Thymus (tissue), 11 donors: ENCODE measurements at regions not wholly inside any gene's neighbourhood (a gene's known extent, or its start where the extent isn't known, plus 50 kb on each side); places are given as distances from the start of the nearest gene placed in this dataset.
"Not testable (repeated sequence)": the region's sequence is repeated elsewhere in the genome, so short reads cannot be mapped to it uniquely, and the experiment has no call there.

Experiments
- DNase-seq, 9 donors: peaks; one replicate each; pipeline ENCODE4 v3.0.0-alpha.2; 2013; ENCODE audit warnings: low spot score in 9 of 9, low read depth in 6 of 9, missing footprints in 1 of 9
- H3K27ac ChIP-seq, 2 donors: one replicate each; pipeline ENCODE4 v1.5.1; 2013; ENCODE audit warnings: control low read depth in 1 of 2, low read depth in 1 of 2, low read length in 1 of 2, mild to moderate bottlenecking in 1 of 2, moderate library complexity in 1 of 2
- H3K27me3 ChIP-seq, 2 donors: one replicate each; pipeline ENCODE4 v1.5.1; 2013; ENCODE audit warnings: low read length in 1 of 2; ENCODE audit not compliant: control insufficient read depth in 2 of 2, insufficient read depth in 1 of 2
- H3K36me3 ChIP-seq, 2 donors: one replicate each; pipeline ENCODE4 v1.5.1; 2013; ENCODE audit warnings: low read length in 1 of 2, mild to moderate bottlenecking in 1 of 2, moderate library complexity in 1 of 2; ENCODE audit not compliant: control insufficient read depth in 2 of 2, insufficient read depth in 2 of 2
- H3K4me1 ChIP-seq, 2 donors: one replicate each; pipeline ENCODE4 v1.5.1; 2013; ENCODE audit warnings: low read length in 2 of 2; ENCODE audit not compliant: control insufficient read depth in 2 of 2, insufficient read depth in 2 of 2
- H3K4me3 ChIP-seq, 2 donors: one replicate each; pipeline ENCODE4 v1.5.1; 2013; ENCODE audit warnings: low read length in 2 of 2, control low read depth in 1 of 2, mild to moderate bottlenecking in 1 of 2
- H3K9me3 ChIP-seq, 2 donors: one replicate each; pipeline ENCODE4 v1.5.1; 2013; ENCODE audit warnings: low read length in 1 of 2, mild to moderate bottlenecking in 1 of 2; ENCODE audit not compliant: control insufficient read depth in 2 of 2, insufficient read depth in 1 of 2
- WGBS: extraction: QIAGEN DNeasy Blood & Tissue Kit; methylation state at CpG from one replicate; pipeline ENCODE4 v1.1.7; 2013; 5-methylcytosine and 5-hydroxymethylcytosine counted together
- donor health status: healthy.

DNA sequence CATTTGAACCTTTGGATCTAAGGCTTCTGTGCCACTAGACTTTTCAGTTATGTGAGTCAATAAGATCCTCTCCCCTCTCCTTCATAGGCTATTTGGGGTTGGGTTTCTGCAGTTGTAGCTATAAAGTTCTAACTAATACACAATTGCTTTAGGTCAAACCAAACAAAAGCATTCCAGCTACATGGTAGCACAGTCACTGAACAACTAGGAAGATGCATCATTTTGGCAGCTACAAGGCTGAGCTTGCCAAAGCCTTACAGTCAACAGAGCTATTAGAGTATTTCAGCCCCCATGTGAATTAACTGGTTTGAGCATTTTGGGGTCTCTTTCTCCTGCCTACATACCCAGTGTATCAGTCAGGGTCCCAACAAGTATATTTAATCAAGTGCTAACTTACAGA lies 234.6 kb downstream of the ZNF608 start:
- Histone ChIP-seq H3K4me1 (no peaks in the 10 kb centered on the region), H3K4me3 (no peak overlapping the region), H3K27me3 (no peaks in the 10 kb centered on the region), H3K36me3 (no peaks in the 10 kb centered on the region), H3K9me3 (no peaks in the 10 kb centered on the region), H3K27ac (no peak overlapping the region)
- no peak for DNase-seq

DNA sequence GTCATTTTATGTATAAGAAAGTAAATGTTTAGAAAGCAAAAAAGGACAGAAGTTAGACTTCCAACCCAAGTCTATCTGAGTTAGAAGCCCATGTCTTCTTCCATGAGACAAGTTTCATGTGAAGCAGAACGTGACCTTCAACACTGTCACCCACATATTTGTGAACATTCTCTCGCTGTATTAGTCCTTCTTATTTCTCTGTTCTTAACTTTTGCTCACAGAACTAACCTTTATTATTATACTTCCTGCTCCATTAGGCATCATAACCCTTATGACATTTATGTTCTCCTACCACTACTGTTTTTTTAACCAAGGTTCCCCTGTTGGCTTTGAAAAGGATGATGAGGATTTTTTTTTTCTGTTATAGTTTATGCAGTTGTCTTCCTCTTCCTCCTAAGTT lies 238.8 kb downstream of the ZNF608 start:
- Histone ChIP-seq H3K4me1 (no peaks in the 10 kb centered on the region), H3K27me3 (no peaks in the 10 kb centered on the region), H3K27ac (no peak overlapping the region), H3K36me3 (no peaks in the 10 kb centered on the region), H3K4me3 (no peak overlapping the region), H3K9me3 (no peaks in the 10 kb centered on the region)
- WGBS = 98% methylated on average over 2 of the region's 2 CpGs
- DNase-seq = no peak

DNA sequence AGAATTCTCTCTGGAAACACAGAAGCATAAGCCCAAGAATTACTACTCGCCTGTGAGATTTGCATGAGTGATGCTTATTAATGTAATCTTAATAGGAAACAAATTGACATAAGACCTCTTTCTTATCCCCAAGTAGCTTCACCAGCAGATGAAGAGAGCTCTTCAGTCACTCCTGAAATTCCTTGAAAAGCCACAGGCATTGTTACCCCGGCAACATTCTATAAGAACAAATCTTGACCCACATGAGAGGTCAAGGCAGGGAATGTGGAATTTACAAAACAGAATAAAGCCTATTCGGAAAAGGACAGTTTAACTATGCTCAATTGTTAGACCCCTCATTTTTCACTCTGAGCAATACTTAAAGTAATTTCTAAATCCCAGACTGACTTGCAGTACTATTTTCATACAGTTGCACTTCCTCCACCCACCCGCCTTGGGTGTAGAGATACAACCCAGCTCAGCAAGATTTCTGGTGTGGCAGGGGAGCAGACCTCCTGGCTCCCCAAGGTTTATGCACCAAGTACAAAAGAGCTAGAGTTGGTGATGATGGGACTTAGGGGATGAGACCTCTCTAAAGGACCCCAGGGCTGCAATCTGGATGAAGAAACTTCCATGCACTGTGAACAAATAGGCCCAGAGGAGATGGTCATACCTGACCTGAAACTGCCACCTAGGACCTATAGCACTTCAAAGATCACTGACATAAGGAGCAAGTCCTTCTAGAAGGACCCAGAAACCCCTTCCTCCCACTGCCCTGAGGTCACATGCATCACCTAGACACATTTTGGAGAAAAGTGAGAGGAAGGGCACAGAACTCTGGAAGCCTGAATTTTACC lies 242.1 kb downstream of the ZNF608 start:
- no peak for DNase-seq
- H3K27me3 ChIP-seq = no peaks in the 10 kb centered on the region
- WGBS = 94% methylated on average over 4 of the region's 4 CpGs

DNA sequence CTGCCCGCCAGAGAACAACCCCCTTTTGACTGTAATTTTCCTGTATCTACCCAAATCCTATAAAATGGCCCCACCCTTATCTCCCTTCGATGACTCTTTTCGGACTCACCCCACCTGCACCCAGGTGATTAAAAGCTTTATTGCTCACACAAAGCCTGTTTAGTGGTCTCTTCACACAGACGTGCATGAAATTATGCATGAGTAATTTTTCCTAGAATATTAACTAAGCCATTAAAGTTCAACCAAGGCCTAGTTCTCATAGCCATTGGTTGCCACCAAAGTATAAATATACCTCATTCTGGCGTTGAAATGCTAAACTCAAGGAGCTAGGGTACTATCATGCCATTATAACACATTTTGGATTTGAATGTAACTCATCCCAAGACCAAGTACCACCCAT lies 243.9 kb downstream of the ZNF608 start:
- Histone ChIP-seq H3K36me3 (no peaks in the 10 kb centered on the region), H3K4me3 (no peak overlapping the region), H3K27me3 (no peaks in the 10 kb centered on the region), H3K27ac (no peak overlapping the region), H3K9me3 (no peaks in the 10 kb centered on the region), H3K4me1 (no peaks in the 10 kb centered on the region)
- no peak for DNase-seq
- 92% methylated on average over 5 of the region's 5 CpGs for WGBS

More for the DNA sequence above, 242.1 kb downstream of the ZNF608 start:
- Histone ChIP-seq H3K27ac (no peak overlapping the region), H3K9me3 (no peaks in the 10 kb centered on the region), H3K4me3 (no peak overlapping the region), H3K4me1 (no peaks in the 10 kb centered on the region), H3K36me3 (no peaks in the 10 kb centered on the region)

DNA sequence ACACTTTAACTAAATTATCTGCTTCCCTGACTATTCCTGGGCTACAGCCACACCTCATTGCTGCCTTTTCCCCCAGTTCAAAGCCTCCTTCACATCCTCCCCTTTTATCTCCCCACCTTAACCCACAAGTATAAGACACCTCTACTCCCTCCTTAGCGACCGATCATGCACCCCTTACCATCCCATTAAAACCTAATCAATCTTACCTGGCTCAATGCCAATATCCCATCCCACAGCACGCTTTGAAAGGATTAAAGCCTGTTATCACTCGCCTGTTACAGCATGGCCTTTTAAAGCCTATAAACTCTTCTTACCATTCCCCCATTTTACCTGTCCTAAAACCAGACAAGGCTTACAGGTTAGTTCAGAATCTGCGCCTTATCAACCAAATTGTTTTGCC lies 246.6 kb downstream of the ZNF608 start:
- not testable (repeated sequence) for H3K4me3 ChIP-seq, H3K27ac ChIP-seq, H3K27me3 ChIP-seq, DNase-seq, H3K9me3 ChIP-seq, H3K36me3 ChIP-seq, H3K4me1 ChIP-seq
- 96% methylated on average over 4 of the region's 5 CpGs for WGBS

DNA sequence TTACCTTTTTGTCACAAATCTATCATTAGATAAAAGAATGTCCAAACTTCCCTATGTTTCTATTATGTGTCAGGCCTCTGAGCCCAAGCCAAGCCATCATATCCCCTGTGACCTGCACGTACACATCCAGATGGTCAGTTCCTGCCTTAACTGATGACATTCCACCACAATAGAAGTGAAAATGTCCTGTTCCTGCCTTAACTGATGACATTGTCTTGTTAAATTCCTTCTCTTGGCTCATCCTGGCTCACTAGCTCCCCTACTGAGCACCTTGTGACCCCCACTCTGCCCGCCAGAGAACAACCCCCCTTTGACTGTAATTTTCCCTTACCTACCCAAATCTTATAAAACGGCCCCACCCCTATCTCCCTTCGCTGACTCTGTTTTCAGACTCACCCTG lies 249.5 kb downstream of the ZNF608 start:
- H3K9me3 ChIP-seq, DNase-seq, H3K27me3 ChIP-seq, H3K27ac ChIP-seq, H3K36me3 ChIP-seq, H3K4me3 ChIP-seq, H3K4me1 ChIP-seq: not testable (repeated sequence)
- WGBS = 95% methylated on average over 4 of the region's 4 CpGs

DNA sequence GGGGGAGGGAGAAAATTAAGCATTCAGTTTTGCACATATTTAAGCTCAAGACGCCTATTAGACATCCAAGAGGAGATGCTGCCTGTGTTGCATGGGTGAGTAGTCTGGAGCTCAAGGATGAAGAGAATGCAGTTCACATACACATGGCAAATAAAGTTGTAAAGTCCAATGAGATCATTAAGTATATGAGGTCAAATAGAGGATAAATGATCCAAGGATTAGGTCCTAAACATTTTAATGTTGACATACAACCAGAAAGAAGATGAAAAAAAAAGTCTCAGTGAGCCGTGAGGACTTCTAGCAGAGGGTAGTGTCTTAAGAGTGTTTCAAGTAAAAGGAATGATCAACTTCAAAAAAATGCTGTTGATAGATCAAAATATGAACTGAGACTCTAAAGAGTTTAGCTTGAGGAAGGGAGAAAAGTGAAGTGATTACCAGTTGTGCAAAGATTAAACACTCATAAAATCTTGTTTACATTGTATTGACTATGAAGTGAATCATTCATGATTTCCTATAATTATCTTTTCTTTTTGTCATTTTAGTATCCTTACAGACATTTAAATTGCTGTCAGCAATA lies 251.8 kb downstream of the ZNF608 start:
- Histone ChIP-seq H3K9me3 (peaks cover 0 to 6% of the 10 kb centered on the region in 2 donors), H3K4me3 (no peak overlapping the region), H3K27me3 (no peaks in the 10 kb centered on the region), H3K27ac (no peak overlapping the region), H3K4me1 (no peaks in the 10 kb centered on the region), H3K36me3 (no peaks in the 10 kb centered on the region)
- 97% methylated on average over 2 of the region's 2 CpGs for WGBS
- no peak for DNase-seq

DNA sequence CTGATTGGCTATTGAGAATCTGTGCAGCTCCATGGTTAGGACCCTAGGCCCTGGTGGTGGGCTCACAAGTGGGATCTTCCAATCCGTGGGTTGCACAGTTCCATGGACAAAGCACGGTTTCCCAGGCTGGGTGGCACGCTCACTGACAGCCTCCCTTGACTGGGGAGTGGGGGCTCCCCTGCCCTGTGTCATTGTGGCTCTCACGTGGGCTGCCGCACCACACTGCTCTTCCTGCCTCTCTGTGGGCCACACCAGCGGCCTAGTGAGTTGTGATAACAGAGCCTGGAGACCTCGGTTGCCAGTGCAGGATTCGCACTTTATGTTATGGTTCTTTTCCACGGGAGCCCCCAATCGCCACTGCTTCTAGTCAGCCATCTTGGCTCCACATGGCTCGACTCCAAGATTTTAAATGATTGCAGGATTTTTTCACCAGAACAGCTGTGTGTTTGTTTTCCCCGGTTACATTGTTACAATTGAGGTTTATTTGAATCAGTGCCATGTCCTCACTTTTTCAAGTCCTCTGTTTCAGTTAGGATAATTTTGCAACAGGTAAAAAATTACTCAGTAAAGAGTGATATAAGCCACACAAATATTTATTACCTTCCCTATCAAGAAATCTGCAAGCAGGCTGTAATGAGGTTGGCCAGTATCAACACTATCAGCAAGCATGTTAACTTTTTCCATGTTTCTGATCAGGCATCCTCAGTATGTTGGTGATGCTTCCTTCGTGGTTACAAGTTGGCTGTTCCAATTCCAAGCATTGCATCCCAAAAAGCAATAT lies 253.8 kb downstream of the ZNF608 start:
- H3K4me1 ChIP-seq = no peaks in the 10 kb centered on the region
- no peak for DNase-seq
- no peak overlapping the region for H3K27ac ChIP-seq
- no peaks in the 10 kb centered on the region for H3K27me3 ChIP-seq
- no peak overlapping the region for H3K4me3 ChIP-seq
- no peaks in the 10 kb centered on the region for H3K36me3 ChIP-seq
- WGBS = 96% methylated on average over 13 of the region's 13 CpGs
- peaks cover 0 to 6% of the 10 kb centered on the region in 2 donors for H3K9me3 ChIP-seq

DNA sequence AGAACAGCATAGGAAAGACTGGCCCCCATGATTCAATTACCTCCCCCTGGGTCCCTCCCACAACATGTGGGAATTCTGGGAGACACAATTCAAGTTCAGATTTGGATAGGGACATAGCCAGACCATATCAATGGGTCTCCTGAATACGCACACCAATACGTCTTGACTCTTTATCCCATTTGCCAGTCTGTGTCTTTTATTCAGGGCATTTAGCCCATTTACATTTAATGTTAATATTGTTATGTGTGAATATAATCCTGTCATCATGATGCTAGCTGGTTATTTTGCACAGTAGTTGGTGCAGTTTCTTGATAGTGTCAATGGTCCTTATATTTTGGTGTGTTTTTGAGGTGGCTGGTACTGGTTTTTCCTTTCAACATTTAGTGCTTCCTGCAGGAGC lies 256.1 kb downstream of the ZNF608 start:
- WGBS = 97% methylated on average over 2 of the region's 2 CpGs
- H3K36me3 ChIP-seq, H3K4me3 ChIP-seq, DNase-seq, H3K27ac ChIP-seq, H3K4me1 ChIP-seq, H3K9me3 ChIP-seq, H3K27me3 ChIP-seq: not testable (repeated sequence)
